EH (cell line): ENCODE measurements at regions not wholly inside any gene's neighbourhood (a gene's known extent, or its start where the extent isn't known, plus 50 kb on each side); places are given as distances from the start of the nearest gene placed in this dataset.
"Not testable (repeated sequence)": the region's sequence is repeated elsewhere in the genome, so short reads cannot be mapped to it uniquely, and the experiment has no call there.

ENCODE experiments used
- DNase-seq: peaks from one replicate; pipeline ENCODE4 v3.0.0-alpha.2; 2015; ENCODE audit warnings: low read depth

- DNase-seq: no peak
Measured at GRCh38 chrX:151042842-151043241, 59.7 kb downstream of the HMGB3 start.

DNA sequence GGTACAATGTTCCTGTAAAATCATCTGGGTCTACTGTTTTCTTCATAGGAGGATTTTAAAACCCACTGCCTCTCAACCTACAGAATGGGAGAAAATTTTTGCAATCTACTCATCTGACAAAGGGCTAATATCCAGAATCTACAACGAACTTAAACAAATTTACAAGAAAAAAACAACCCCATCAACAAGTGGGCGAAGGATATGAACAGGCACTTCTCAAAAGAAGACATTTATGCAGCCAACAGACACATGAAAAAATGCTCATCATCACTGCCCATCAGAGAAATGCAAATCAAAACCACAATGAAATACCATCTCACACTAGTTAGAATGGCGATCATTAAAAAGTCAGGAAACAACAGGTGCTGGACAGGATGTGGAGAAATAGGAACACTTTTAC is 83.2 kb downstream of the HMGB3 start:
- not testable (repeated sequence) for DNase-seq

DNA sequence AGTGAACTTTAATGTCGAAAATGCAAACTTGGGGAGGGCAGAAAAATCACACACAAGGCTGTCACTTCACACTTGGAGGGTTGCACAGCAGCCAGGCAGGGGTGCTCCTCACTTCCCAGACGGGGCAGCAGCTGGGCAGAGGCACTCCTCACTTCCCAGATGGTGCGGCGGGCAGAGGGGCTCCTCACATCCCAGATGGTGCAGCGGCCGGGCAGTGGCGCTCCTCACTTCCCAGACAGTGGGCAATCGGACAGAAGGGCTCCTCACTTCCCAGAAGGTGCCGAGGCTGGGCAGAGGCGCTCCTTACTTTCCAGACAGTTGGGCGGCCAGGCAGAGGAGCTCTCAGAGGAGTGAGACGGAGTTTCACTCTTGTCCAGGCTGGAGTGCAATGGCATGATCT is 90.6 kb downstream of the HMGB3 start:
- no peak for DNase-seq

DNA sequence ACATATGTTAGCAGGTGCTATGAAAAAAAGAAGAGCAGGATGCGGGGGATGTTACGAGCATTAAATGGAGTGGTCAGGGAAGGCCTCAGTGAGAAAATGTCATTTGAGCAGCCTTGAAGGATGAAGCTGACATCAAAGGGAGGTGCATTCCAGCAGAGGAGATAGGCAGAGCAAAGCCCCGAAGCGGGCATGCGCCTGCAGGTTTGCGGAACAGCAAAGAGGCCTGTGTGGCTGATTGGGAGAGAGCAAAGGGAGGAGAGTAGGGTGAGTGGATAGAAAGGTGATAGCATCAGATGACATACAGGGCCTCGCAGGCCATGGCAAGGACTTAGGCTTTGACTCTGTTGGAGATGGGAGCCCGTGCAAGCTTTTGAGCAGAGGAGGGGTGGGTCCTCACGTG is 95.4 kb upstream of the GPR50 start:
- no peak for DNase-seq

DNA sequence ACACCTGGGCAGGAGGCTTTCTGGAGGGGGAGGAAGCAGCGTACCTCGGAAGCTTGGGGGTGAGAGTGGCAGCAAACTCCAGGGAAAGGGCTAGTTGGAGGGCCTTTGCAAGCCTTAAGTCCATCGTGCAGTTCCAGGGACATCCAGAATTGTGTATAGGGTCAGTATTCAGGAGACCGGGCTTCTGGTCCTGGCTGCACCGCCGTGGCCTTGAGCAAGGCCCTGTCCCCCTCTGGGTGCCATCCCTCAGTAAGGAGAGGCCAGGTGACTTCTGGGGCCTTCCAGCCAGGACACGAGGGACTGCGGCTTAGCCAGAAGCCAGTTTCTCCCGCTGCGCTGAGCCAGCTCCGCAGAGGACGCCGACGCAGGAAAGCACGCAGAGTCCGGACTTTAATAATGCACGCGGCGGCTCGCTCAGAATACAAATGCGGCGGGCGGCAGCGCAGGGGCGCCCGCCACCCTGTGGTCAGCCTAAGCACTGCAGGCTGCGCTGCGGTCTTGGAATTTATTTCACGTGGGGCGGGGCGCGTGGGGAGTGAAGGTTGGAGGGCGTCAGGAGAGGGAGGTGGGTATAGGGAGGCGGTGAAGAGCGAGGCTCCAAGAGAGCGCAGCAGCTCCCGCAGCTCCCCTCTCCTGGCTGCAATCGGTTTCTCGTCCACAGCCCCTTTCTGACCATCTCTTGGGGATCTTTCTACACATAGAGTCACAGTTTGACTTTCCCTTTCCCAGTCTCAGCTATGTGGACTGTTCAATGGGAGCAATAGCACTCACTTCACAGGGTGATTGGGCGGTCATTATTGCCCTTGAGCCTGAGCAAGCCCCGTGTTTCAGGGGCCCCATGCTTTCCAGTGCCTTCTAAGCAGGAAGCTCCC is 94.1 kb upstream of the GPR50 start:
- peak; percentile 55 for DNase-seq

DNA sequence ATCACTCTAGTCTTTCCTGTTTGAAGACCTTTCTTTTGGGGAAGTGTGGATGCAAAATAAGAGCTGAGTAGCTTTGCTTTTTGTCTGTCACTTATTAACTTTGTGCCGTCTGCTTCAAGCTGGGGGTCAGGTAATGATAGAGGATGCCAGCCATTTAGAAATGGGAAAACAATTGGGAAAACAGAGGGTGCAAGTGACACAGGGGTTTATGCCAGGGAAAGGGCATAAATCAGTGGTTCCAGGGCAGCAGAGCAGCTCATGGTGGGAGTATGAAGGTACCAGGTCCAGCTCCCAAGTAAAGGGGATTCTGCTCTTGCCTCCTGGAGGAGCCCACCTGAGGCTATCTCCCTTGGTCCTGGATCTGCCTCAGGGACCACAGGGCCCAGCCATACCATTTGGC is 91.9 kb upstream of the GPR50 start:
- DNase-seq: no peak

GRCh38 chrX:151085207-151085606 is 91.2 kb upstream of the GPR50 start:
- DNase-seq: no peak

DNA sequence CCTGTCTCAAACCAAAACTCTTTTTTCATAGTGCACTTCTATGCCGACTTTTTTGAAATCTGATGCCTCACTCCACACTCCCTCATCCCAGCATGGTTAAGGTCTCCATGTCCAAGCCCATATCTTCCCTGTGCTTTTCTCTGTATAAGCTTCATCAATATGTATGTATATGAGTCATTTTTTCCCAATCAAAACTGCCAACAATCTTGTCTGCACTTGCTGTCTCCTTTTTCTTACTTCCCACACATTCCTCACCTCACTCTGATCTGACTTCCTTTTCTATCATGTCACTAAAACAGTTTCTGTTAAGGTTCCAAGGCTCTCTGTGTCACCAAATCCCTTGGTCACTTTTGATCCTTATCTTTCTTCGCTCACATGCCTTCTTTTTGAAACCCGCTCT is 88.2 kb upstream of the GPR50 start:
- no peak for DNase-seq

DNA sequence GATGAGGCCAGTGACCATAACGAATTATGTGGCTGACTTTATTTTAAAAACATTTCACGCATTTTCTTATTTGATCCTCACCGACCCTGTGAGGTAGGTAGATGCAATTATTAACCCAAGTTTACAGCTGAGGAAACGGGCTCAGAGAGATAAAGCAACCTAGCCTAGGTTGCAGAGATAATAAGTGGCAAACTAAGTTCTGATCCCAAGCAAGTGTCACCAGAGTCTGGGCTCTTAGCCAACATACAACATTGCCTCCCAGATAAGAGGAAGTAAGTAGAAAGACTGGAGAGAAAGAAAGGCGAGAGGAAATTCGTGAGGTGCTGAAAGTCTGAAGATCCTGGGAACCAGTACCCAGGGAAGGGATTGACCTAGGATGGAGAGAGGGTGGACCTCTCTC is 77.4 kb upstream of the GPR50 start:
- DNase-seq: no peak

DNA sequence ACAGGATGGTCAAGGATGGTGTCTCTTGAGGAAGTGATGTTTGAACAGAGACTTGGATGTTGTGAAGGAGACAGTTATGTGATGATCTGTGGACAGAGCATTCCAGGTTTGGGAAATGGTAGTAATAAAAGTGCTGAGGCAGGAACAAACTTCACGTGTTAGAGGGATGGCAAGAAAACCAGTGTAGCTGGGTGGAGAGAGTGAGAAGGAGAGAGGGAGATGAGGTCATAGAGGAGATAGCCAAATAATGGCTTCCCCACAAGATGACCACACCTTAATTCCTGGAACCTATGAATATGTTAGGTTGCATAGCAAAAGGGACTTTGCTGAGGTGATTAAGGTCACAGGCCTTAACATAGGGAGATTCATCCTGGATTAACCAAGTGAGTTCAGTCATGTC is 75.6 kb upstream of the GPR50 start:
- no peak for DNase-seq

- not testable (repeated sequence) for DNase-seq
Measured at GRCh38 chrX:151113200-151113599, 63.2 kb upstream of the GPR50 start.
